ENCODE measurements at regions not wholly inside any gene's neighbourhood (a gene's known extent, or its start where the extent isn't known, plus 50 kb on each side); places are given as distances from the start of the nearest gene placed in this dataset.

DNA sequence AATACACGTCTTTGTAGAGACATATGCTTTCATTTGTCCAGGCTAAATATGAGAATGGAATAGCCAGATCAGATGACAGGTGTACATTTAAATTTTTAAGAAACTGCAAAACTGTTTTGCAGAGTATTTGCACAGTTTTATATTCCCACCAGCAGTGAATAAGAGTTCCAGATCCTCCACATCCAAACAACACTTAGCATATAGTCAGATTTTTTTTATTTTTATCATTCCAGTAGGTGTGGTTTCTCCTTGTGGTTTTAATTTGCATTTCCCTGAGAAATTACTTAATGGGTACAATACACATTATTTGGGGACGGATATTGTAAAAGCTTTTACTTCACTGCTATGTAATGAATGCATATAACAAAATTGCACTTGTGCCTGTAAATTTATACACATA, 56.7 kb upstream of the IRF2 start:
- no peak overlapping the region for H3K27ac ChIP-seq (ENCODE audit: low read depth in 1 of 2, low read length in 2 of 2)
- no peak overlapping the region for H3K4me3 ChIP-seq (ENCODE audit: low read depth in 1 of 3, low read length in 3 of 3)
- H3K9me3 ChIP-seq (ENCODE audit: control insufficient read depth in 4 of 4, low read length in 3 of 4) = peaks cover 0 to 6% (median 0%) of the 10 kb centered on the region in 4 donors
- H3K27me3 ChIP-seq (ENCODE audit: control insufficient read depth in 4 of 4, insufficient read depth in 4 of 4, low read length in 3 of 4) = no peaks in the 10 kb centered on the region
- H3K4me1 ChIP-seq (ENCODE audit: control insufficient read depth in 4 of 4, insufficient read depth in 4 of 4, low read length in 3 of 4) = peaks cover 0 to 9% (median under 1%) of the 10 kb centered on the region in 4 donors
- DNase-seq (ENCODE audit: low spot score) = no peak
- H3K36me3 ChIP-seq (ENCODE audit: control insufficient read depth in 4 of 4, insufficient read depth in 3 of 4, low read depth in 1 of 4, low read length in 3 of 4) = no peaks in the 10 kb centered on the region
- H3K9ac ChIP-seq (ENCODE audit: low read depth in 1 of 2, low read length in 2 of 2) = no peak overlapping the region
- TF ChIP-seq HNF4A (conservative IDR thresholded peaks at IDR 0.05) (no peak), JUND (IDR thresholded peaks at IDR 0.05) (no peak), RAD21 (IDR thresholded peaks at IDR 0.05) (no peak), HNF4G (IDR thresholded peaks at IDR 0.05) (no peak)
- WGBS = 69% methylated on average over 2 of the region's 2 CpGs

DNA sequence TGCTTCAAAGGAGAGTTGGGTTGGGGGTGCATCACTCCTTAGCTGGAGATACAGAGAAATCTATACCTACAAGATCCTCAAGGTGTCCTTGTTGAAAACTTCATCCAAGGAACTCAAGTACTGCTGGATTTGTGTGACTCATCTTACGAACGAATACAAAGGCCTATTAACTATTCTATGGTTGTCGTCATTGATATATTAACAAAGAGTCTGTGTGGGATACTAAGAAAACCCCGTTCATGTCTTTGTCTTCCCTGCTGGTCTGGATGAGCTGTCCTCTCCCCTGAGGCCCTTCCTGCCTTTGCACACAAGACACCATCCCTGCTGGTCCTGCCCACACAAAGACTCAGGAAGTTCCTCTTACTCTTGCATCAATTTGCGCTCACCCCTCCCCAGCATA, 54.9 kb upstream of the IRF2 start:
- WGBS = 93% methylated on average over 5 of the region's 5 CpGs
- no peaks in the 10 kb centered on the region for H3K4me1 ChIP-seq (ENCODE audit: control insufficient read depth in 4 of 4, insufficient read depth in 4 of 4, low read length in 3 of 4)
- H3K27ac ChIP-seq (ENCODE audit: low read depth in 1 of 2, low read length in 2 of 2) = no peak overlapping the region

More for the DNA sequence above, 54.9 kb upstream of the IRF2 start:
- DNase-seq (ENCODE audit: low spot score) = no peak
- Histone ChIP-seq H3K36me3 (ENCODE audit: control insufficient read depth in 4 of 4, insufficient read depth in 3 of 4, low read depth in 1 of 4, low read length in 3 of 4) (no peaks in the 10 kb centered on the region), H3K9me3 (ENCODE audit: control insufficient read depth in 4 of 4, low read length in 3 of 4) (peaks cover 0 to 17% (median 0%) of the 10 kb centered on the region in 4 donors), H3K9ac (ENCODE audit: low read depth in 1 of 2, low read length in 2 of 2) (no peak overlapping the region), H3K4me3 (ENCODE audit: low read depth in 1 of 3, low read length in 3 of 3) (no peak overlapping the region), H3K27me3 (ENCODE audit: control insufficient read depth in 4 of 4, insufficient read depth in 4 of 4, low read length in 3 of 4) (no peaks in the 10 kb centered on the region)
- TF ChIP-seq FOXA1 (IDR thresholded peaks at IDR 0.05) (no peak), RXRA (IDR thresholded peaks at IDR 0.05) (no peak), FOXA2 (IDR thresholded peaks at IDR 0.05) (no peak), RAD21 (IDR thresholded peaks at IDR 0.05) (no peak), TAF1 (conservative IDR thresholded peaks at IDR 0.05) (no peak), NR2F2 (IDR thresholded peaks at IDR 0.05) (no peak), EGR1 (IDR thresholded peaks at IDR 0.05; ENCODE audit: low read depth in 2 of 2) (no peak), HNF4G (IDR thresholded peaks at IDR 0.05) (no peak), SP1 (IDR thresholded peaks at IDR 0.05) (no peak), JUND (IDR thresholded peaks at IDR 0.05) (no peak), HNF4A (conservative IDR thresholded peaks at IDR 0.05) (no peak), GABPA (IDR thresholded peaks at IDR 0.05 in 1 of 2, conservative IDR thresholded peaks at IDR 0.05 in 1 of 2) (no peak)
- TF ChIP-seq, protein P1, sequence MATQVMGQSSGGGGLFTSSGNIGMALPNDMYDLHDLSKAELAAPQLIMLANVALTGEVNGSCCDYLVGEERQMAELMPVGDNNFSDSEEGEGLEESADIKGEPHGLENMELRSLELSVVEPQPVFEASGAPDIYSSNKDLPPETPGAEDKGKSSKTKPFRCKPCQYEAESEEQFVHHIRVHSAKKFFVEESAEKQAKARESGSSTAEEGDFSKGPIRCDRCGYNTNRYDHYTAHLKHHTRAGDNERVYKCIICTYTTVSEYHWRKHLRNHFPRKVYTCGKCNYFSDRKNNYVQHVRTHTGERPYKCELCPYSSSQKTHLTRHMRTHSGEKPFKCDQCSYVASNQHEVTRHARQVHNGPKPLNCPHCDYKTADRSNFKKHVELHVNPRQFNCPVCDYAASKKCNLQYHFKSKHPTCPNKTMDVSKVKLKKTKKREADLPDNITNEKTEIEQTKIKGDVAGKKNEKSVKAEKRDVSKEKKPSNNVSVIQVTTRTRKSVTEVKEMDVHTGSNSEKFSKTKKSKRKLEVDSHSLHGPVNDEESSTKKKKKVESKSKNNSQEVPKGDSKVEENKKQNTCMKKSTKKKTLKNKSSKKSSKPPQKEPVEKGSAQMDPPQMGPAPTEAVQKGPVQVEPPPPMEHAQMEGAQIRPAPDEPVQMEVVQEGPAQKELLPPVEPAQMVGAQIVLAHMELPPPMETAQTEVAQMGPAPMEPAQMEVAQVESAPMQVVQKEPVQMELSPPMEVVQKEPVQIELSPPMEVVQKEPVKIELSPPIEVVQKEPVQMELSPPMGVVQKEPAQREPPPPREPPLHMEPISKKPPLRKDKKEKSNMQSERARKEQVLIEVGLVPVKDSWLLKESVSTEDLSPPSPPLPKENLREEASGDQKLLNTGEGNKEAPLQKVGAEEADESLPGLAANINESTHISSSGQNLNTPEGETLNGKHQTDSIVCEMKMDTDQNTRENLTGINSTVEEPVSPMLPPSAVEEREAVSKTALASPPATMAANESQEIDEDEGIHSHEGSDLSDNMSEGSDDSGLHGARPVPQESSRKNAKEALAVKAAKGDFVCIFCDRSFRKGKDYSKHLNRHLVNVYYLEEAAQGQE (IDR thresholded peaks at IDR 0.05) = no peak
- TF ChIP-seq, protein P2, sequence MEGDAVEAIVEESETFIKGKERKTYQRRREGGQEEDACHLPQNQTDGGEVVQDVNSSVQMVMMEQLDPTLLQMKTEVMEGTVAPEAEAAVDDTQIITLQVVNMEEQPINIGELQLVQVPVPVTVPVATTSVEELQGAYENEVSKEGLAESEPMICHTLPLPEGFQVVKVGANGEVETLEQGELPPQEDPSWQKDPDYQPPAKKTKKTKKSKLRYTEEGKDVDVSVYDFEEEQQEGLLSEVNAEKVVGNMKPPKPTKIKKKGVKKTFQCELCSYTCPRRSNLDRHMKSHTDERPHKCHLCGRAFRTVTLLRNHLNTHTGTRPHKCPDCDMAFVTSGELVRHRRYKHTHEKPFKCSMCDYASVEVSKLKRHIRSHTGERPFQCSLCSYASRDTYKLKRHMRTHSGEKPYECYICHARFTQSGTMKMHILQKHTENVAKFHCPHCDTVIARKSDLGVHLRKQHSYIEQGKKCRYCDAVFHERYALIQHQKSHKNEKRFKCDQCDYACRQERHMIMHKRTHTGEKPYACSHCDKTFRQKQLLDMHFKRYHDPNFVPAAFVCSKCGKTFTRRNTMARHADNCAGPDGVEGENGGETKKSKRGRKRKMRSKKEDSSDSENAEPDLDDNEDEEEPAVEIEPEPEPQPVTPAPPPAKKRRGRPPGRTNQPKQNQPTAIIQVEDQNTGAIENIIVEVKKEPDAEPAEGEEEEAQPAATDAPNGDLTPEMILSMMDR (IDR thresholded peaks at IDR 0.05; ENCODE audit: low read depth, low read length, missing input control) = no peak
- TF ChIP-seq, protein P3, sequence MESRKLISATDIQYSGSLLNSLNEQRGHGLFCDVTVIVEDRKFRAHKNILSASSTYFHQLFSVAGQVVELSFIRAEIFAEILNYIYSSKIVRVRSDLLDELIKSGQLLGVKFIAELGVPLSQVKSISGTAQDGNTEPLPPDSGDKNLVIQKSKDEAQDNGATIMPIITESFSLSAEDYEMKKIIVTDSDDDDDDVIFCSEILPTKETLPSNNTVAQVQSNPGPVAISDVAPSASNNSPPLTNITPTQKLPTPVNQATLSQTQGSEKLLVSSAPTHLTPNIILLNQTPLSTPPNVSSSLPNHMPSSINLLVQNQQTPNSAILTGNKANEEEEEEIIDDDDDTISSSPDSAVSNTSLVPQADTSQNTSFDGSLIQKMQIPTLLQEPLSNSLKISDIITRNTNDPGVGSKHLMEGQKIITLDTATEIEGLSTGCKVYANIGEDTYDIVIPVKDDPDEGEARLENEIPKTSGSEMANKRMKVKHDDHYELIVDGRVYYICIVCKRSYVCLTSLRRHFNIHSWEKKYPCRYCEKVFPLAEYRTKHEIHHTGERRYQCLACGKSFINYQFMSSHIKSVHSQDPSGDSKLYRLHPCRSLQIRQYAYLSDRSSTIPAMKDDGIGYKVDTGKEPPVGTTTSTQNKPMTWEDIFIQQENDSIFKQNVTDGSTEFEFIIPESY (IDR thresholded peaks at IDR 0.05) = no peak

Data from liver (tissue), 8 donors.